Mesodermal cell (in vitro differentiated cells): ENCODE measurements at regions not wholly inside any gene's neighbourhood (a gene's known extent, or its start where the extent isn't known, plus 50 kb on each side); places are given as distances from the start of the nearest gene placed in this dataset.
A peak's percentile ranks its signal among the peaks of the same experiment; 100 is the strongest.

Experiments
- H3K27ac ChIP-seq: 2 replicates; pipeline ENCODE4 v1.7.0; 2013; ENCODE audit warnings: mild to moderate bottlenecking, low read depth, low read length, moderate library complexity; ENCODE audit not compliant: severe bottlenecking
- H3K36me3 ChIP-seq: 2 replicates; pipeline ENCODE4 v1.7.1; 2013; ENCODE audit warnings: mild to moderate bottlenecking, low read length, moderate library complexity; ENCODE audit not compliant: control insufficient read depth, insufficient read depth
- H3K4me1 ChIP-seq: one replicate; pipeline ENCODE4 v1.7.1; 2013; ENCODE audit warnings: mild to moderate bottlenecking, low read length; ENCODE audit not compliant: insufficient read depth, control insufficient read depth, poor library complexity, severe bottlenecking
- H3K4me3 ChIP-seq: 2 replicates; pipeline ENCODE4 v1.7.0; 2013; ENCODE audit warnings: low read length, control low read depth, mild to moderate bottlenecking; ENCODE audit not compliant: insufficient read depth, poor library complexity, severe bottlenecking; ENCODE audit errors: extremely low read depth
- H3K9me3 ChIP-seq: 2 replicates; pipeline ENCODE4 v1.7.1; 2013; ENCODE audit warnings: mild to moderate bottlenecking, low read length, moderate library complexity; ENCODE audit not compliant: control insufficient read depth
- WGBS, 2 experiments: methylation state at CpG; one replicate each; pipeline ENCODE4 v1.1.5; 2013; ENCODE audit warnings: missing lambda C conversion rate in 2 of 2; ENCODE audit not compliant: insufficient coverage in 2 of 2; 5-methylcytosine and 5-hydroxymethylcytosine counted together

GRCh38 chr5:63128018-63128417 is 549.4 kb downstream of the LRRC70 start:
- H3K4me1 ChIP-seq, result peaks cover 8% of the 10 kb centered on the region

GRCh38 chr5:63127054-63127453 is 548.4 kb downstream of the LRRC70 start:
- 80% methylated on average over 1 of the region's 2 CpGs; no CpG with 5 or more reads in 1 of the 2 experiments for WGBS, 2 experiments
- Histone ChIP-seq H3K9me3 (no peaks in the 10 kb centered on the region), H3K4me3 (no peak overlapping the region), H3K36me3 (no peaks in the 10 kb centered on the region), H3K4me1 (peaks cover 8% of the 10 kb centered on the region), H3K27ac (peak overlapping the region; percentile 68)

More at GRCh38 chr5:63128018-63128417, 549.4 kb downstream of the LRRC70 start:
- H3K36me3 ChIP-seq, result no peaks in the 10 kb centered on the region
- H3K27ac ChIP-seq, result no peak overlapping the region
- H3K4me3 ChIP-seq, result no peak overlapping the region
- H3K9me3 ChIP-seq, result no peaks in the 10 kb centered on the region
- 100% methylated on average over 1 of the region's 2 CpGs; no CpG with 5 or more reads in 1 of the 2 experiments for WGBS, 2 experiments

DNA sequence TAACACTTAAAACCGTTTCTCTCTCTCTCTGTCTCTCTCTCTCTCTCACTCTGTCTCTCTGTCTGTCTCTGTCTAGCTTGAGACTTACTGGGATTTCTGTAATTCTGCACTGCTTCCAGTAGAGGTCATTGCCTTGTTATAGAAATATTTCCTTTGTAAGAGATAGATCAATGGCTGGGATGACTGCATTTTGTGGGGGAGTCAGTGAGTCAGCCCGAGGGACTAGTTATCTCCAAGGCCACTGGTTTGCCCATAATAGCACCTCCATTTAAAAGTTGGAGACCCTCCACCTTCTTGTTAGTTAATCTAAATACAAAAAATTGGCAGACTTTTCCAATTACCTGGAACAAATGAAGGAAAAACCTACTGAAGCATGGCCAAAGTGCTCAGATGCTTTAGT is 547.2 kb downstream of the LRRC70 start:
- WGBS, 2 experiments, result 83% methylated on average over 1 of the region's 2 CpGs; no CpG with 5 or more reads in 1 of the 2 experiments
- Histone ChIP-seq H3K36me3 (no peaks in the 10 kb centered on the region), H3K4me3 (no peak overlapping the region), H3K4me1 (peaks cover 8% of the 10 kb centered on the region), H3K9me3 (no peaks in the 10 kb centered on the region), H3K27ac (no peak overlapping the region)

GRCh38 chr5:63125392-63125791 is 546.8 kb downstream of the LRRC70 start:
- Histone ChIP-seq H3K27ac (no peak overlapping the region), H3K9me3 (no peaks in the 10 kb centered on the region), H3K4me3 (no peak overlapping the region), H3K36me3 (no peaks in the 10 kb centered on the region), H3K4me1 (peaks cover 8% of the 10 kb centered on the region)

- H3K4me1 ChIP-seq, result peaks cover 8% of the 10 kb centered on the region
- H3K27ac ChIP-seq, result no peak overlapping the region
- H3K9me3 ChIP-seq, result no peaks in the 10 kb centered on the region
- H3K36me3 ChIP-seq, result no peaks in the 10 kb centered on the region
- no peak overlapping the region for H3K4me3 ChIP-seq
- WGBS, 2 experiments, result no CpG with 5 or more reads among the region's 1 CpG
Measured at GRCh38 chr5:63124266-63124665, 545.6 kb downstream of the LRRC70 start.

DNA sequence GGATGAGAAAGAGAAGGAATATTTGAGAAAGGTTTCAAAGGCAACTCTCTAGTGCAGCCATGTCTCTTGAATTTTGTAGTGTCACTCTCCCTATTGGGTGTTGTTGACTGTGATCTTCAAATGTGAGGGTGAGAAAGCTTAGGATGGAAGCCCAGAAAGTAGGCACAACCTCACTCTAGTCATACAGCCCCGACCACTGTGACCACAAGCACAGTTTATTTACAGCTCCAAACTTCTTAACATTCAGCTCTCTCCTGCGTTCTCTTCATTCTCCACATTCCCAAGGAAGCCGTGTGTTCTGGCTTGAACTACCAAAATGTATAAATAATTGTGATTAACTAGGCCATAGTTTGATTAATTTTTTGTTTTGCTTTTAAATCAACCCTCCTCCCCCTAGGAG is 542.9 kb downstream of the LRRC70 start:
- H3K27ac ChIP-seq, result no peak overlapping the region
- no peaks in the 10 kb centered on the region for H3K36me3 ChIP-seq
- peaks cover 3% of the 10 kb centered on the region for H3K4me1 ChIP-seq
- no peak overlapping the region for H3K4me3 ChIP-seq
- WGBS, 2 experiments, result 80 to 83% methylated on average over 1 of the region's 3 CpGs
- H3K9me3 ChIP-seq, result no peaks in the 10 kb centered on the region

GRCh38 chr5:63118221-63118620 is 539.6 kb downstream of the LRRC70 start:
- Histone ChIP-seq H3K4me3 (no peak overlapping the region), H3K27ac (no peak overlapping the region), H3K9me3 (no peaks in the 10 kb centered on the region), H3K36me3 (no peaks in the 10 kb centered on the region), H3K4me1 (no peaks in the 10 kb centered on the region)
- 71% methylated on average over 1 of the region's 1 CpG; no CpG with 5 or more reads in 1 of the 2 experiments for WGBS, 2 experiments

DNA sequence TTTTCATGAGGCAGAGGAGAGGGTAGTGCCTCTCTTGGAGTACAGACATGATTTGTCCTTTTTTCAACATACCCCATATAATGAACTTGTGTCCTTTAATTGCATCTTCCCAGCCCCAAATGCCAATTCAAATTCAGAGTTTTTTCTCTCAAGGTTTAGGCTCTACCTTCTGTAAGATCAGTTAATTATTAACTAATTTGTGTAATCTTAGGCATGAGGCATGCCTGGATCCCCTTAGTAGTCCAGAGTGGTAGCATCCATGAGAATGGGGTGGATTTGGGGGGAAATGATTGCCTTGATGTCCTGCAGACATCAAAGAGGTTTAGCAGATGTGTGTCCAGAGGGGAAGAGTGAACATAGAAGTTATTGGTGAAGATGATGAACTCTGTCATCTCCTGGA is 533.3 kb downstream of the LRRC70 start:
- Histone ChIP-seq H3K27ac (no peak overlapping the region), H3K4me3 (no peak overlapping the region), H3K36me3 (no peaks in the 10 kb centered on the region), H3K4me1 (no peaks in the 10 kb centered on the region), H3K9me3 (no peaks in the 10 kb centered on the region)

- H3K27ac ChIP-seq, result no peak overlapping the region
- no CpG with 5 or more reads among the region's 1 CpG for WGBS, 2 experiments
- no peaks in the 10 kb centered on the region for H3K36me3 ChIP-seq
- no peaks in the 10 kb centered on the region for H3K9me3 ChIP-seq
- no peak overlapping the region for H3K4me3 ChIP-seq
- no peaks in the 10 kb centered on the region for H3K4me1 ChIP-seq
Measured at GRCh38 chr5:63101870-63102269, 523.3 kb downstream of the LRRC70 start.

- WGBS, 2 experiments, result 67 to 83% methylated on average over 1 of the region's 1 CpG
- no peaks in the 10 kb centered on the region for H3K9me3 ChIP-seq
- no peaks in the 10 kb centered on the region for H3K36me3 ChIP-seq
- H3K4me1 ChIP-seq, result no peaks in the 10 kb centered on the region
- no peak overlapping the region for H3K27ac ChIP-seq
- H3K4me3 ChIP-seq, result no peak overlapping the region
Measured at GRCh38 chr5:63097286-63097685, 518.7 kb downstream of the LRRC70 start.

DNA sequence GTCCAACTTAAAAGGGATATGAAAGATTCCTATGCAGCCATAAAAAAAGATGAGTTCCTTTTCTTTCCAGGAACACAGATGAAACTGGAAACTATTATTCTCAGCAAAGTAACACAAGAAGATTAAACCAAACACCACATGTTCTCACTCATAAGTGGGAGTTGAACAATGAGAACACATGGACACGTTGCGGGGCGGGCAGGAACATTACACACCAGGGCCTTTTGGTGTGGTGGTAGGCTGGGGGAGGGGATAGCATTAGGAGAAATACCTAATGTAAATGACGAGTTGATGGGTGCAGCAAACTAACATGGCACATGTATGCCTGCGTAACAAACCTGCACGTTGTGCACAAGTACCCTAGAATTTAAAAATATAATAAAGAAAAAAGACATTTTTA is 516.1 kb downstream of the LRRC70 start:
- 95% methylated on average over 4 of the region's 6 CpGs; no CpG with 5 or more reads in 1 of the 2 experiments for WGBS, 2 experiments
- Histone ChIP-seq H3K9me3 (no peaks in the 10 kb centered on the region), H3K36me3 (no peaks in the 10 kb centered on the region), H3K4me1 (no peaks in the 10 kb centered on the region), H3K27ac (no peak overlapping the region), H3K4me3 (no peak overlapping the region)
